ENCODE measurements at regions not wholly inside any gene's neighbourhood (a gene's known extent, or its start where the extent isn't known, plus 50 kb on each side); places are given as distances from the start of the nearest gene placed in this dataset.
"Not testable (repeated sequence)": the region's sequence is repeated elsewhere in the genome, so short reads cannot be mapped to it uniquely, and the experiment has no call there.

- FAIRE-seq (no peak), DNase-seq (ENCODE audit: insufficient read length) (no peak)
- no peak for TF ChIP-seq POLR2A (IDR thresholded peaks at IDR 0.05; ENCODE audit: low read depth, low read length)
- no peak for TF ChIP-seq POLR2AphosphoS5 (IDR thresholded peaks at IDR 0.05; ENCODE audit: low read depth, low read length)
- TF ChIP-seq TAF1 (IDR thresholded peaks at IDR 0.05; ENCODE audit: borderline replicate concordance, low read depth, low read length), result no peak
Observed at GRCh38 chr5:53256746-53257145, 147.2 kb upstream of the MOCS2 start.

DNA sequence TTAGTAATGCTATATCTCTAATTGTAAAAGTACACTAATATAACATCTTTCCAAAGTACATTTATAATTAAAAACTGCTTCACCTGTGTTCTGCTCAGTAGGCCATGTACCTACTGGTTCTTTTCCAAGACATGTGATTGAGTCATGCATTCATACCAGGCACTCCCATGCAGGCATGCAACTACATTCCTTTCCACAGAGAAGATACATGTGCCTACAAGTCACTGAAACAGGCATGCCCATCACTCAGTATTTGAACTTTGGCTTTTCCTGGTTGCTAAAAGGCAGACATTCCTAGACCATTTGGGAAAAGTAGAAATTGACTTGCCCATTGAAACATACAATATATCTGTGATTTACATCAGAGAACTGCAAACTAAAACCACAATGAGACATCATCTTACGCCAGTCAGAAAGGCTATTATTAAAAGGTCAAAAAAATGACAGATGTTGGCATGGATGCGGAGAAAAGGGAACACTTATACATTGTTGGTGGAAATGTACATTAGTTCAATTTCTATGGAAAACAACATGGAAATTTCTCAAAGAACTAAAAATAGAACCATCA is 148.3 kb upstream of the MOCS2 start:
- no peak for DNase-seq (ENCODE audit: insufficient read length)
- TF ChIP-seq TAF1 (IDR thresholded peaks at IDR 0.05; ENCODE audit: borderline replicate concordance, low read depth, low read length), result no peak
- no peak for TF ChIP-seq POLR2A (IDR thresholded peaks at IDR 0.05; ENCODE audit: low read depth, low read length)
- TF ChIP-seq POLR2AphosphoS5 (IDR thresholded peaks at IDR 0.05; ENCODE audit: low read depth, low read length), result no peak
- FAIRE-seq, result no peak

DNA sequence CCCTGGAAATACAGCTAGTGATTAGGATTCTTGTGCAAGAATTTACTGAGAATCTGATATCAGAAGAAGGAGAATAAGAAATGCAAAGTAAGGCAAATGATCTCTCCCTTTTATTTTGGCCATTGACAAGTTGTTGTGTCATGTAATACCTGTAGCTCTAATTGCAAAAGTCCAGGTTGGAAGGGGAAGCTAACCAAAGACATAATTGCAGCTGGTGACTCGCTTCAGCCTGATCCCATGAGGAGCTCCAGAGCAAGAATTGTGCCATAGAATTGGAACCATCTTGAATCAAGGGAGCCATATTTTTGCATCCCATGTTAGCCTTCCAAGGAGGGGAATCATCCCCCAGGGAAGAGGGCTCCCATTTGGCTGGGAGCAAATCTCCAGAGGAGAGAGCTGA is 149.6 kb upstream of the MOCS2 start:
- DNase-seq (ENCODE audit: insufficient read length) (no peak), FAIRE-seq (no peak)
- no peak for TF ChIP-seq POLR2A (IDR thresholded peaks at IDR 0.05; ENCODE audit: low read depth, low read length)
- no peak for TF ChIP-seq POLR2AphosphoS5 (IDR thresholded peaks at IDR 0.05; ENCODE audit: low read depth, low read length)
- no peak for TF ChIP-seq TAF1 (IDR thresholded peaks at IDR 0.05; ENCODE audit: borderline replicate concordance, low read depth, low read length)

DNA sequence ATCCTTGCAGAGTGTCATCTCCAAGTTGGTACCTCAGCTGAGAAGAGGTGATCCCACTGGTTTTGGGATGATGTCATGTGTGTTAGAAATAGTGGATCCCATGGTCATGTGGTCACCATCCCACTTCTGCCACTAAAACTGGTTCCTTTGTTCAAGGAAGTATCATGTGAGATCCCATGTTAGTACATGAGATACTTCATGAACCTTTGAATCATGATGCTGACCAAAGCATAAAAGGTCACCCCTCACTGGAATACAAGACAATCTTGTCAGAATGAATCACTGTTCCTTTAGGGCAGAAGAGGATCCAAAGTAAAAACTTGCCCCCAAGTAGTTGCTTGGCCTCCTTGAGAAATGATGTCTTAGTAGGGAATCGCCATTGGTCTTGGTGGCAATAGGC is 150.9 kb upstream of the MOCS2 start:
- no peak for DNase-seq (ENCODE audit: insufficient read length)
- FAIRE-seq, result no peak
- no peak for TF ChIP-seq POLR2A (IDR thresholded peaks at IDR 0.05; ENCODE audit: low read depth, low read length)
- no peak for TF ChIP-seq TAF1 (IDR thresholded peaks at IDR 0.05; ENCODE audit: borderline replicate concordance, low read depth, low read length)
- TF ChIP-seq POLR2AphosphoS5 (IDR thresholded peaks at IDR 0.05; ENCODE audit: low read depth, low read length), result no peak

GRCh38 chr5:53261245-53261644 is 151.7 kb upstream of the MOCS2 start:
- DNase-seq (ENCODE audit: insufficient read length) (no peak), FAIRE-seq (no peak)
- TF ChIP-seq POLR2AphosphoS5 (IDR thresholded peaks at IDR 0.05; ENCODE audit: low read depth, low read length) (no peak), POLR2A (IDR thresholded peaks at IDR 0.05; ENCODE audit: low read depth, low read length) (no peak), TAF1 (IDR thresholded peaks at IDR 0.05; ENCODE audit: borderline replicate concordance, low read depth, low read length) (no peak)

DNA sequence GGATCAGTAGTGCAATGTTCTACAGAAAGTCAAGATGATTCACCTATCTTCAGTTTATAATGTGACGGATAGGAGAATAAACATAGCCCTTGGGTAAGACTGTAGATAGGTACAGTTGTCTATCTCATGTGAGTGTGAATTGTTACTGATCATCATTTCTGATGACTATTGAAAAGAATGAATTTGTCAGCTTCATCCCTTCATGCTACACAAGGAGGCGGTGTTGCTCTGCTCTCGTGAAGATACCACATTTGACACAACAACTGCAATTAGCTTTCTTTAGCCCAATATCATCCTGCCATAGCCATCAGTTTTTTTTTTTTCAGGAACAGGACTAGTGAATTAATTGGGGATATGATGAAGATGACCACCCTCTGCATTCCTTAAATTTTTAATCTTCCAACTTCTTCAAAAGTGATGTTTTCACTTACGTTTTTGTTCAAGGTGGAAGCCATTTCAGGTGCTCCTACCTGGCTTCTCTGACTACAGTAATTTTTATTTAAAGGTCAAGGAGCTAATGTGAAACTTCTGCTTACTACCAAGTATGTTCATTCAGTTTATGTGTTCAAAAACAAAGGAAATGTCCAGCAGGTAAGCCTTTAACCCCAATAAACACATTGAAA is 152.9 kb upstream of the MOCS2 start:
- DNase-seq (ENCODE audit: insufficient read length), result no peak
- no peak for FAIRE-seq
- TF ChIP-seq POLR2AphosphoS5 (IDR thresholded peaks at IDR 0.05; ENCODE audit: low read depth, low read length) (no peak), TAF1 (IDR thresholded peaks at IDR 0.05; ENCODE audit: borderline replicate concordance, low read depth, low read length) (no peak), POLR2A (IDR thresholded peaks at IDR 0.05; ENCODE audit: low read depth, low read length) (no peak)

DNA sequence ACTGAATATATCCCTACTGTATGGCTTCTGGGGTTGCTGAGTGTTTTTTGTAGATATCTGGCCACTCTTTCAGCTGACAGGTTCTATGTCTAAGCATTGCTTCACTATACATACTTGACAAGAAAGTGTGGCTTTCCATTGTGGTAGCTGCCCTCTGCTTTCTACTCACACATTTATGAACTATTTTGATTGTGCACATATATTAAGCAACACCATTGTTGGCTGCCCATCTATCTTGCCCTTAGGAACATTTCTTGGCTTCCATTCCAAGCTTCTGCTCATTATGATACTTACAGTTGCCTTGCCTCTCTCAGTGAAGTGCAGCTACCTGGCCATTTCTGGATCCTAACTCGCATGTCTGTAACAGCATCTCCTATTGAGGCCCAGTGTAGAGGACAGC is 153.6 kb upstream of the MOCS2 start:
- no peak for TF ChIP-seq POLR2AphosphoS5 (IDR thresholded peaks at IDR 0.05; ENCODE audit: low read depth, low read length)
- no peak for TF ChIP-seq TAF1 (IDR thresholded peaks at IDR 0.05; ENCODE audit: borderline replicate concordance, low read depth, low read length)
- TF ChIP-seq POLR2A (IDR thresholded peaks at IDR 0.05; ENCODE audit: low read depth, low read length), result no peak
- FAIRE-seq, result no peak
- DNase-seq (ENCODE audit: insufficient read length), result no peak

GRCh38 chr5:53265043-53265442 is 155.5 kb upstream of the MOCS2 start:
- no peak for FAIRE-seq
- DNase-seq (ENCODE audit: insufficient read length), result no peak
- TF ChIP-seq TAF1 (IDR thresholded peaks at IDR 0.05; ENCODE audit: borderline replicate concordance, low read depth, low read length) (no peak), POLR2A (IDR thresholded peaks at IDR 0.05; ENCODE audit: low read depth, low read length) (no peak), POLR2AphosphoS5 (IDR thresholded peaks at IDR 0.05; ENCODE audit: low read depth, low read length) (no peak)

DNA sequence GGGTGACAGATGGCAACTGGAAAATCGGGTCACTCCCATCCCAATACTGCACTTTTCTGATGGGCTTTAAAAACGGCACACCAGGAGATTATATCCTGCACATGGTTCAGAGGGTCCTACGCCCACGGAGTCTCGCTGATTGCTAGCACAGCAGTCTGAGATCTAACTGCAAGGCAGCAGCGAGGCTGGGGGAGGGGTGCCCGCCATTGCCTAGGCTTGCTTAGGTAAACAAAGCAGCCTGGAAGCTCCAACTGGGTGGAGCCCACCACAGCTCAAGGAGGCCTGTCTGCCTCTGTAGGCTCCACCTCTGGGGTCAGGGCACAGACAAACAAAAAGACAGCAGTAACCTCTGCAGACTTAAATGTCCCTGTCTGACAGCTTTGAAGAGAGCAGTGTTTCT is 158.7 kb upstream of the MOCS2 start:
- not testable (repeated sequence) for DNase-seq (ENCODE audit: insufficient read length); FAIRE-seq

GRCh38 chr5:53275666-53276065 is 166.1 kb upstream of the MOCS2 start:
- TF ChIP-seq POLR2AphosphoS5 (IDR thresholded peaks at IDR 0.05; ENCODE audit: low read depth, low read length), result no peak
- TF ChIP-seq TAF1 (IDR thresholded peaks at IDR 0.05; ENCODE audit: borderline replicate concordance, low read depth, low read length), result no peak
- no peak for TF ChIP-seq POLR2A (IDR thresholded peaks at IDR 0.05; ENCODE audit: low read depth, low read length)
- DNase-seq (ENCODE audit: insufficient read length) (no peak), FAIRE-seq (no peak)

GRCh38 chr5:53276825-53277224 is 167.3 kb upstream of the MOCS2 start:
- TF ChIP-seq POLR2AphosphoS5 (IDR thresholded peaks at IDR 0.05; ENCODE audit: low read depth, low read length) (no peak), TAF1 (IDR thresholded peaks at IDR 0.05; ENCODE audit: borderline replicate concordance, low read depth, low read length) (no peak), POLR2A (IDR thresholded peaks at IDR 0.05; ENCODE audit: low read depth, low read length) (no peak)
- DNase-seq (ENCODE audit: insufficient read length) (no peak), FAIRE-seq (no peak)

- DNase-seq (ENCODE audit: insufficient read length) (no peak), FAIRE-seq (no peak)
- TF ChIP-seq POLR2A (IDR thresholded peaks at IDR 0.05; ENCODE audit: low read depth, low read length) (no peak), TAF1 (IDR thresholded peaks at IDR 0.05; ENCODE audit: borderline replicate concordance, low read depth, low read length) (no peak), POLR2AphosphoS5 (IDR thresholded peaks at IDR 0.05; ENCODE audit: low read depth, low read length) (no peak)
Observed at GRCh38 chr5:53277491-53277890, 167.9 kb upstream of the MOCS2 start.
